GM10847 (cell line): ENCODE measurements at regions not wholly inside any gene's neighbourhood (a gene's known extent, or its start where the extent isn't known, plus 50 kb on each side); places are given as distances from the start of the nearest gene placed in this dataset.

Experiments used
- POLR2A ChIP-seq: IDR thresholded peaks from 2 replicates; pipeline ENCODE4 v1.6.1; 2011; ENCODE audit not compliant: insufficient read length; ENCODE audit errors: extremely low read depth

DNA sequence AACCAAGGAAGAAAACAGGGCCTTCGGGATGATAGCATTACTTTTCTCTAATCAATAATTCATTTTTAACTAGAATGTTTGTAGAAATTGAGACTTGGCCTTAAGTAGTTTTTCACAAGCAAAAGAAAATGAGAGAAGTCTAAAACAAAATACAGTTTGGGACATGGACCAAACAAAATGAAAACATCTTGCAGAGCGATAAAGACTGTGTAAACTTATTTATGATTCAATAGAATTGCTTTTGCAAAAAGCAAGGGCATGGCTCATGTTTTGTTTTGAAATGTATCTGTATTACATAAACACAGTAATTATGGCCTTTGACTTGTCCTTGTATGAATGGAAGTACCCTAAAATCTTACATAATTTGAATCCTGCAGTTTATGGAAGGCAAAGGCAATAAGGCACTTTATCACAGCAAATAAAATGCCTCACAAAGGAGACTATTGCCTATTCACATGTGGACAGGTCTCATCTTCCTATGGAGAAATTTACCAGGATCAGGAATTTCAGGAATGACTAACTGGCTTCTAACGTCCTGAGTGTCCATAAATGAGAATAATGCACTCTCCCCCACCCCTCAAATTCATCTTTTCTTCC is 295.2 kb downstream of the PTEN start:
- TF ChIP-seq POLR2A: no peak

DNA sequence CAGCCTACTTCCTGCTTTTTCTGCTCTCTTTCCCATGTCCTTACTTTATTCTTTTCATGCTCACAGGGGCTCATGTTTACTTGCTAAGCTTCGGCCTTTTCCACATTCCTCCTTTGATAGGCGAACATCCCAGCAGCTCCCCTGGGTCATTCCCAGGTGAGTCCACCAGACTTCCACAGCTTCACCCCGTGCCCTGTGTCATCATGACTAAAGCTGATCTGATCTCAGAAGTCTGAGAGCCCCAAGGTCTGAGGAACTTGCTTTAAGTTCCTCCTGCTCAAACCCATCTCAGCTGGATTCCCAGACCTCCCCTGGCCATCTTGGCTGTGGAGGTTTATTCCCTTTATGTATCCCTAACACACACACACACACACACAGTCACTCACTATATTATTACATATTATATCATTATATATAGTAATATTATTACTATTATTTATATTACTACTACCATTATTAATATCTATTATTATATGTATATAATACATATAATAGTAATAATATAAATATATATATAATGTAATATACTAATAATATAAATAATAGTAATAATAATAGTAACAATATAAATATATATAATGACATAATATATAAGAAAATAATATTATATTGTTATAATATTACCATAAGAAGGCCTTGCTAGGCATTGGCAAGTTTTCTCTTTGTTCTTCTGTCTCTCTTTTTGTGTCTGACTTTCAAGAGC is 295.9 kb downstream of the PTEN start:
- TF ChIP-seq POLR2A: no peak

DNA sequence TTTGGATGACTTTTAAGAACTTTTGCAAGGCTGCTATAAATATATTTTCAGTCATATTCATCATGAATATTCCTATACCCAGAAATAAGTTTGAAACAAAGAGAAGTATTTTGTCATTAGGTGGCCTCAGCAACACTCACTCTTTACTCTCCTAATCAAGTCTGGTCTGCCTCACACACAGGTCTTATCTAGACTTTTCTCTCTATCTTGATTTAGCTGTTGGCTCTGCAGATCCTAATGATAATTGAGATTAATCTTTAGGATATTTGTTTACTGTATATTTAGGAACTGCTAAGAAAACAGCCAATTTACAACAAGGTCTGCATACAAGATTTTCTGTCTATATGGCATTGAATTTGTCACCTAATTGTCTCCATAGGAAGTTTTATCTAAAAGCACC is 297.6 kb downstream of the PTEN start:
- no peak for TF ChIP-seq POLR2A

DNA sequence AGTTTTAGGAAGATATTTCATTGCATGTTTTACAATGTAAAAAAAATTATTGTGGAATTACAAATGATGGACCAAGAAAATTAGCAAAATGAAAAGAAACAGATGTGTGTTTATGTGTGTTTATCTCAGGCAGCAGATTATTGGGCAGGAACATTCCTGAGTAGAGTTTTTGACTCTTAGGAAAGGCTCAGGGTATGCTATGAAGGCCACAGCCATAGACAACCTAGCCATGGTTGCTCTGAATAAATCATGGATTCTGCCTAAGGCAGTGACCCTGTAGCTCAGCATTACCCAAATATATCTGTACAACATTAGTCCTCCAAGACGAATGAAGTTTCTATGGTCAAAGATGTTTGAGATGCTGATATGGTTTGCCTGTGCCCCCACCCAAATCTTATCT is 298.3 kb downstream of the PTEN start:
- no peak for TF ChIP-seq POLR2A

DNA sequence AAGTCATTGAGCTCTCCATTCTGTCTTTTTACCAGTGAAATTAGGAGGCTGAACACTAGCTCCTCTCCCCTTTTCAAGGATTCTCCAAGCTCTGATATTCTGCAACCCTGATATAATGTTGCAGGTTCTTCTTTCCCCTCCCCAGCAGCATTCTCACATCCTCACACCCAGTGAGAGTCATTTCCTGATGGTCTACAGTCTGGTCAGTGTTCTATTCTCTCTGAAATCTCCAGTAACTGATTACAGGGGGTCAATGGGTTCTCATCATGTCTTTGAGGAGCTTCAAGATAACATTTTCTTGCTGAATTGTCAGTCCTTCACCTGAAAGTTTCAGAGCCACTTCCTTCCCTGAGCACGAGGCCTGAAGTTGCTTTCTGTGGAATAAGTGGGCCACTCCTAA is 299.4 kb downstream of the PTEN start:
- TF ChIP-seq POLR2A: no peak

DNA sequence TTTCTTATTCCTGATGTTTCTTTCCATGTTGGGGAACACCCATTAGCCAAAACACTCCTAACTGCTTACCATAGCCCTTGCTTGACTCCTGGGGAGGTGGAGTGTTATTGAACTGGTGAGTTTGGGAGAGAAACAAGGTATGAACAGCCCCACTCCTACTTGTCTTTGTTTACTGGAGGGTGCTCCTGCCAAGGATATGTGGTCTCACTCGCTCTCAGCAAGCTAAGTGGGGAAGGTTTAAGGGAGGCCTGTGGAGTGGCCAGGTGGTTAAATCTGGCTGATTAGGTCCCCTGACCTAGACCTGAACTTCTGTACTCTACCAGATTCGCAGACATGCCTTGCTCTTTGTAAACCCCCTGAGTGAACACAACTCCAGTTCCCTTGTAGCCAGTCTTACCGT is 300.1 kb downstream of the PTEN start:
- TF ChIP-seq POLR2A: no peak

DNA sequence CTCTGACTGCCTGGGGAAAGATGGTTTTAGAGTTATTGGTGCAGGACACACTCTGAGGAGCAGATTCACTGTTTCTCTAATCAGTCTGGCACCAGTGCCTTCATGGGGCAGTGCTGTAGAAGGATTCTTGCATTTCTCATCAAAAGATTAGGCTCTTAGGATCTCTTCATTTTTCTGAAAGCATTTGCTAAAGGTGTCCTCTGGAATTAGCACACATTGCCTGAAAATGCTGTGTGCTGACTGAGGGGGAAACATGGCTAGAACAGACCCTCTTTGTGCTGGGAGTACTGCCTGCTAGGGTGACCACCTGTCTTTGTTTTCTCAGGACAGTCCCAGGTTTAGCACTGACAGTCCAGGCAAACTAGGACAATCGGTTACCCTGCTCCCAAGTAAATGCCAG is 301.0 kb downstream of the PTEN start:
- TF ChIP-seq POLR2A: no peak

DNA sequence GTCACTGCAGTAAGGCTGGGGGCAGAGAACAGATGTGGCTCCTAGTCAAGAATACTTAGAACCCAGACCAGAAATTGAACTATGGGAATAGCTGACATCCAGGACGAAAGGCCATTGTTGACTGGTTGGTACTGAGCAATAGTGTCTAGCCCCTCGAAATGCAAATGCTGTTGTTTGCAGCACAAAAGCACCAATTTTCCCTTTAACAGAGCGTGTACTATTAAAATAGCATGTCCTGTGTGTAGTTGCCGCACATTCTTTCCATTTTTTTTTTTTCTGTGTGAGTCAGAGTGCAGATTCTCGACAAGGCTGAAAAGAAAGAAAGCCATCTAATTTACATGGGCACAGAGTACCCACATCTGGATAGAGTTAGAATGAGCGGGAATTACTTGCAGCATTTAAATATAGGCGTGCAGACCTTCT is 302.4 kb downstream of the PTEN start:
- no peak for TF ChIP-seq POLR2A

DNA sequence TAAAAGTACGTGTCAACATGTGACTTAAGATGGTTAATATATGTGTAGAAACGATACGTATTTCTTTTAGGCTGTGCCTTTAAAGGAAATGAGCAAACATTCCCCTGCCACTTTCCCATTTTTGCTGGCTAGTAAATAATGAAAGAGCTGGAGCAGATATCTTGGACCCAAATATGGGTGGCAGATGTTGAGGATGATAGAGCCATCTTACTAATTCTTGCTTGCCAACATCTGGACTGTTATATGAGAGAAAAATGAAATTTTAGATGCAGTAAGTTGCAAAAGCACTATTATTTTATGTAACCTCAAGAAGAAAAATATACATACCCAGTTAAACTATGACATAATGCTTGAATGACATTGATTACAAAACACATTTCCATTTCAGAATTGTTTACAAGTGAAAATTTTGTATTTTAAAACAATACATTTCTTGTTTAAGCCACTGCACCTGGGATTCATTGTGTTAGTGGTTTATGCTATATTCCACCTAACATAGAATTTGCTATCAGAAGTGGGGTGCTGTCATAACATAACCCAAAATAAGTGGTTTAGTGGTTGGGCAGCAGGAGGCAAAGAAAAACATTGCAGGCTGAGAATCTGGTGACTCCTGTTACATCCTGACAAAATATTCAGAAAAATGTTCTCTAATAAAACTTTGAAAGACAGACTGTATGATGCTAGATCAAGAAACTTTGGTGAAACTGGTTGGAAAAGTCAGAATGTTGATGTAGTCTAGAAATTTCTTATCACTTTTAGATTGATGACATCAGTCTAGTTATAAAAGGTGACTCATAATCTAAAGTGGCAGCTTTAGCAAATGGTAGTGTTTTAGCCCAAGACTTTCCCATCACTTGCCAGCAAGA is 305.0 kb downstream of the PTEN start:
- TF ChIP-seq POLR2A: no peak

DNA sequence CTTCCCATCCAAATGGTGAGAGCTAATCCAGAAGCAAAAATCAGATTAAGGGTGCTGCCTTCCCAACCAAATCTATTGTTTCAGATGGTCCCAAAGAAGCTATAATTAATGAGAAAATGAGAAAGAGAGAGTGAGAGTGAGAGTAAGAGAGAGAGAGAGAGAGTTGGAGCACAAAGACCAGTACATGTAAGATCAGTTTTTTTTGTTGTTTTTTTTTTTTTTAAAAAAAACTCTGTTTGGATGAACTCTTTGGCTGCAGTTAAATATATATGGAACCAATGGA is 305.6 kb downstream of the PTEN start:
- TF ChIP-seq POLR2A: no peak

DNA sequence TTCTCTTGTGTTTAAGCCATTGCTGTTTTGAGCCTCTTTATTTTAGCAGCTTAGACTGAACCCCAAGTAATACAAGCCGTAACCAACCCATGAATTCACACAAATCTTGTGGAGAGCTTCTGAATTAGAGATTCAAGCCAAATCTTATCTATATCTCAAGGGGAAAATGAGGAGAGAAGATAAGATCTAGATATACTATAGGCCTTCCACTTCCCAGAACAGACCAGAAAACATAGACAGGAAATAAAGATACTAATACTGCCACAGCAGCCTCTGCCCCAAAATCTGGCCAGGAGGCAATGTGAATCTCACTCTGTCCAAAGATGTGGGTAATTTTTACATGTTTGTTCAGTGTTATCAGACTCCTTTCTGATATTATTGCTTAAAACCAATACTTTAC is 307.2 kb downstream of the PTEN start:
- TF ChIP-seq POLR2A: no peak

DNA sequence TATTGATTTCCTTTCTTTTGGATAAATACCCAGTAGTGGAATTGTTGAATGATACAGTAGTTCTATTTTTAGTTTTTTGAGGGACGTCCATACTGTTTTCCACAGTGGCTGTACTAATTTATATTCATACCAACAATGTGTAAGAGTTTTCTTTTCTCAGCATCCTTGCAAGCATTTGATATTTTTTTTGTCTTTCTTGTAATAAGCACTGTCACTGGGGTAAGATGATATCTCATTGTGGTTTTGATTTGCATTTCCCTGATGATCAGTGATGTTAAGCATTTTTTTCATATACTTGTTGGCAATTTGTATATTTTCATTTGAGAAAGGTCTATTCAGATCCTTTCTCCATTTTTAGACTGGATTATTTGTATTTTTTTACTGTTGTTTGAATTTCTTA is 308.7 kb downstream of the PTEN start:
- TF ChIP-seq POLR2A: no peak

DNA sequence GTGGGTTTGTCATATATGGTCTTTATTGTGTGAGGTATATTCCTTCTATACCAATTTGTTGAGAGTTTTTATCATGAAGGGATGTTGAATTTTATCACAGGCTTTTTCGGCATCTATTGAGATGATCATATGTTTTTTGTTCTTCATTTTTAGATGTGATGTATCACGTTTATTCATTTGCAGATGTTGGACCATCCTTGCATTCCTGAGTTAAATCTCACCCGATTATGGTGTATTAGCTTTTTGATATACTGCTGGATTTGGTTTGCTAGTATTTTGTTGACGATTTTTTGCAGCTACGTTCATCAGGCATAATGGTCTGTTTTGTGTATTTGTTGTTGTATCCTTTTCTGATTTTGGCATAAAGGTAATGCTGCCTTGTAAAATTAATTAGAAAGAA is 311.0 kb downstream of the PTEN start:
- no peak for TF ChIP-seq POLR2A

DNA sequence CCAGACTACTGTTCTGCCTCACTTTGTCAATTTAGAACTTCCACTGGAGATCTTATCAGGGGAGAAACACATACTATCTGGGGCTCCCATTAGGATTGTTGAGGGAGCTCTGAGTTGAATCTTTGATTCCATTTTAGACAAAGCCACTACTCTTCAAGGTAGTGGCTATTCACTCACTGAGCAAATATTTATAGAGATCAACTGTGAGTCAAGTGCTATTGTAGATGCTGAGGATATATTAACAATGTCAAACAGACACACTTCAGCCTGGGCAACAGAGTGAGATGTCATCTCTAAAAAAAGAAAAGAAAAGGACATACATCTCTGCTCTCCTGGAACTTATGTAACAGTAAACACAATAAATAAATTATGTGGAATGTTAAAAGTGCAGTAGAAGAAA is 315.3 kb downstream of the PTEN start:
- no peak for TF ChIP-seq POLR2A

DNA sequence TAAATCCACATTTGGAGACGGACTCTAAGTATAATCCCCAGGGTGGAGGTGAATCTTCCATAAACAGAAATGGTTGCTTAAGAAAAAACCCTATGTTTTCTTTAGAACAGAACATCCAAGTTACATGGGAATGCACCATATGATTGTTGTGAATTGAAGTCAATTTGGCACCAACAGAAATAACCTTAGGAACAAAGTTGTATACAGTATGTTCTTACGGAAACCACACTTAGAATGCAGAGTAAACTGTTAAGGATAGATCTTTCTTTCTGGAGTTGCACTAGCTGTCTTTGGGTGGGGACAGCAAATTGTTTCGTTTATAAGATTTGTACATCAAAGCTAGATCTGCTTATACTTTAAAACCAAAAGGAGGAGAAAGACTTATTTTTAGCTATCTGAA is 316.4 kb downstream of the PTEN start:
- no peak for TF ChIP-seq POLR2A

DNA sequence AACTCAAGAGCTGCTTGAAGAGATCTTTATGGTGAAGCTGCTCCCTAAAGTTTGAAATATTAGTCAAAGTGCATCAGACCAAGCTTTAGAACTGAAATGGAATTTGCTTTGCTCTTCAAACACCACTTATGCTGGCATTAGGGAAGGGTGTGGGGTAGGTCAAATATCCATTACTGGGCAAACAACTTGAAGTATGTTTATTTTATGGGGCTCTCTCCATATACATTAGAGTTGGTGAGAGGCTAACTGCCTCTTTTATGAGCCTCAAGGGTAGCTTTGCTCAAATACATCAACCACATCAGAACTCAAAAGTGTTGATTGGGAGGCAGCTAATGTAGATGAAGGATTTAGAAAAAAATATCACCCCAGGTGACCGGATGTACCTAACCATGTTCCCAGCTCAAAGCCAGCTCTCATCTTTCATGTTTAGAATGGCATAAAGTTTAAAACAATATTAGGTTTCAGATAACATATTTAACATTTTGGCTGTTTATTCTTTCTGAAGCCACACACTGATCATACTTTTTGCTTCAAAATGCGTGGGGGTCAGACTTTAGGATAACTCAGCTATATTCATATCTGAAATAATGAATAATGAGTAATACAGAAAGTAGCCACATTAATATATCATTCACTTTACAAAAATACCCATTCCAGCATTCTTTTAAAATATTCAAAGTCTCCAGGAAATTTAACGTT is 318.6 kb downstream of the PTEN start:
- no peak for TF ChIP-seq POLR2A

DNA sequence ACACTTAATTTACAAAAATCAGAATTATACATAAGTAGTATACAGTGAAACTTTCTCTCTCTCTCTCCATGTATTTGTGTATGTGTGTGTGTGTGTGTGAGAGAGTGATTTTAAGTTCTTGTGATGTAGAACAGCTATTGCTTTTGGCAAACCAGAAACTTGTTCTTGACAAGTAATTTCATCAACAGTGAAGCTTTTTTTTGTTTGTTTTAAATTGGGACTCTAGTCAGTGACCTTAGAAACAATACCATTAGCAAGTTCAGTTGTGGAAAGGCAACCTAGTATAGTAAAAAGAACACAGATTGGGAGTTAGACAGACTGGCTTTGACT is 319.1 kb downstream of the PTEN start:
- no peak for TF ChIP-seq POLR2A
